MG63 (cell line): ENCODE measurements at regions not wholly inside any gene's neighbourhood (a gene's known extent, or its start where the extent isn't known, plus 50 kb on each side); places are given as distances from the start of the nearest gene placed in this dataset.
"Not testable (repeated sequence)": the region's sequence is repeated elsewhere in the genome, so short reads cannot be mapped to it uniquely, and the experiment has no call there.

Experiments used
- DNase-seq: peaks from one replicate; pipeline ENCODE4 v3.0.0-alpha.2; 2020
- H3K27me3 ChIP-seq: fragments of 250-450 bp; sonication (Bioruptor Pico); 2 replicates; pipeline ENCODE4 v1.5.1; 2020; ENCODE audit warnings: mild to moderate bottlenecking, moderate library complexity
- H3K36me3 ChIP-seq: fragments of 250-450 bp; sonication (Bioruptor Pico); 2 replicates; pipeline ENCODE4 v1.5.1; 2020; ENCODE audit warnings: mild to moderate bottlenecking, moderate library complexity
- H3K4me3 ChIP-seq: fragments of 250-450 bp; sonication (Bioruptor Pico); 2 replicates; pipeline ENCODE4 v1.5.1; 2020; ENCODE audit warnings: mild to moderate bottlenecking, moderate library complexity
- H3K9me3 ChIP-seq: fragments of 250-450 bp; sonication (Bioruptor Pico); 2 replicates; pipeline ENCODE4 v1.5.1; 2020; ENCODE audit warnings: mild to moderate bottlenecking, moderate library complexity

- peak; percentile 32 for DNase-seq
- H3K4me3 ChIP-seq, result no peak overlapping the region
- H3K9me3 ChIP-seq, result no peaks in the 10 kb centered on the region
- no peaks in the 10 kb centered on the region for H3K27me3 ChIP-seq
- H3K36me3 ChIP-seq, result no peaks in the 10 kb centered on the region
These were observed 99.9 kb upstream of the SLC24A4 start for GRCh38 chr14:92223025-92223424.

GRCh38 chr14:92224358-92224954 lies 98.5 kb upstream of the SLC24A4 start:
- Histone ChIP-seq H3K36me3 (no peaks in the 10 kb centered on the region), H3K9me3 (no peaks in the 10 kb centered on the region), H3K4me3 (no peak overlapping the region), H3K27me3 (no peaks in the 10 kb centered on the region)
- no peak for DNase-seq

GRCh38 chr14:92225731-92226130 lies 97.2 kb upstream of the SLC24A4 start:
- DNase-seq, result no peak
- no peaks in the 10 kb centered on the region for H3K27me3 ChIP-seq
- no peaks in the 10 kb centered on the region for H3K9me3 ChIP-seq
- no peaks in the 10 kb centered on the region for H3K36me3 ChIP-seq
- H3K4me3 ChIP-seq, result no peak overlapping the region

- not testable (repeated sequence) for H3K4me3 ChIP-seq, H3K9me3 ChIP-seq, H3K27me3 ChIP-seq, H3K36me3 ChIP-seq, DNase-seq
These were observed 96.8 kb upstream of the SLC24A4 start for GRCh38 chr14:92226166-92226565.

GRCh38 chr14:92236243-92236900 lies 86.6 kb upstream of the SLC24A4 start:
- no peak for DNase-seq
- H3K9me3 ChIP-seq, result no peaks in the 10 kb centered on the region
- no peak overlapping the region for H3K4me3 ChIP-seq
- no peaks in the 10 kb centered on the region for H3K36me3 ChIP-seq
- H3K27me3 ChIP-seq, result no peaks in the 10 kb centered on the region

- no peak for DNase-seq
- no peaks in the 10 kb centered on the region for H3K9me3 ChIP-seq
- H3K27me3 ChIP-seq, result no peaks in the 10 kb centered on the region
- no peaks in the 10 kb centered on the region for H3K36me3 ChIP-seq
- no peak overlapping the region for H3K4me3 ChIP-seq
These were observed 82.3 kb upstream of the SLC24A4 start for GRCh38 chr14:92240658-92241057.

- no peak overlapping the region for H3K4me3 ChIP-seq
- H3K36me3 ChIP-seq, result no peaks in the 10 kb centered on the region
- no peak for DNase-seq
- H3K9me3 ChIP-seq, result no peaks in the 10 kb centered on the region
- no peaks in the 10 kb centered on the region for H3K27me3 ChIP-seq
These were observed 80.9 kb upstream of the SLC24A4 start for GRCh38 chr14:92241966-92242595.

- Histone ChIP-seq H3K9me3 (no peaks in the 10 kb centered on the region), H3K4me3 (no peak overlapping the region), H3K36me3 (no peaks in the 10 kb centered on the region), H3K27me3 (no peaks in the 10 kb centered on the region)
- DNase-seq, result no peak
These were observed 78.2 kb upstream of the SLC24A4 start for GRCh38 chr14:92244805-92245204.

- no peaks in the 10 kb centered on the region for H3K9me3 ChIP-seq
- DNase-seq, result no peak
- no peak overlapping the region for H3K4me3 ChIP-seq
- H3K36me3 ChIP-seq, result no peaks in the 10 kb centered on the region
- H3K27me3 ChIP-seq, result no peaks in the 10 kb centered on the region
These were observed 75.6 kb upstream of the SLC24A4 start for GRCh38 chr14:92247341-92247740.

- DNase-seq, result no peak
- no peak overlapping the region for H3K4me3 ChIP-seq
- no peaks in the 10 kb centered on the region for H3K36me3 ChIP-seq
- no peaks in the 10 kb centered on the region for H3K9me3 ChIP-seq
- H3K27me3 ChIP-seq, result no peaks in the 10 kb centered on the region
These were observed 75.0 kb upstream of the SLC24A4 start for GRCh38 chr14:92247947-92248346.

- DNase-seq, result no peak
- Histone ChIP-seq H3K36me3 (no peaks in the 10 kb centered on the region), H3K9me3 (no peaks in the 10 kb centered on the region), H3K27me3 (no peaks in the 10 kb centered on the region), H3K4me3 (no peak overlapping the region)
These were observed 74.3 kb upstream of the SLC24A4 start for GRCh38 chr14:92248696-92249095.

GRCh38 chr14:92250366-92250765 lies 72.6 kb upstream of the SLC24A4 start:
- not testable (repeated sequence) for H3K36me3 ChIP-seq, H3K4me3 ChIP-seq, H3K27me3 ChIP-seq, DNase-seq, H3K9me3 ChIP-seq

GRCh38 chr14:92252323-92252722 lies 70.6 kb upstream of the SLC24A4 start:
- H3K27me3 ChIP-seq, result no peaks in the 10 kb centered on the region
- H3K9me3 ChIP-seq, result no peaks in the 10 kb centered on the region
- no peak overlapping the region for H3K4me3 ChIP-seq
- no peak for DNase-seq
- H3K36me3 ChIP-seq, result no peaks in the 10 kb centered on the region

GRCh38 chr14:92253381-92253894 lies 69.5 kb upstream of the SLC24A4 start:
- no peak overlapping the region for H3K4me3 ChIP-seq
- no peak for DNase-seq
- H3K9me3 ChIP-seq, result no peaks in the 10 kb centered on the region
- no peaks in the 10 kb centered on the region for H3K27me3 ChIP-seq
- H3K36me3 ChIP-seq, result no peaks in the 10 kb centered on the region

GRCh38 chr14:92254786-92255185 lies 68.2 kb upstream of the SLC24A4 start:
- DNase-seq, result peak; percentile 85
- no peaks in the 10 kb centered on the region for H3K27me3 ChIP-seq
- no peaks in the 10 kb centered on the region for H3K36me3 ChIP-seq
- no peaks in the 10 kb centered on the region for H3K9me3 ChIP-seq
- peak overlapping the region; percentile 25; the same call in 1 of the 2 replicates for H3K4me3 ChIP-seq

- Histone ChIP-seq H3K9me3 (no peaks in the 10 kb centered on the region), H3K4me3 (no peak overlapping the region), H3K27me3 (no peaks in the 10 kb centered on the region), H3K36me3 (no peaks in the 10 kb centered on the region)
- DNase-seq, result no peak
These were observed 64.0 kb upstream of the SLC24A4 start for GRCh38 chr14:92258934-92259333.

- no peaks in the 10 kb centered on the region for H3K9me3 ChIP-seq
- no peaks in the 10 kb centered on the region for H3K27me3 ChIP-seq
- DNase-seq, result no peak
- H3K4me3 ChIP-seq, result no peak overlapping the region
- H3K36me3 ChIP-seq, result no peaks in the 10 kb centered on the region
These were observed 63.2 kb upstream of the SLC24A4 start for GRCh38 chr14:92259613-92260357.
